GM12874 (cell line): ENCODE measurements at regions not wholly inside any gene's neighbourhood (a gene's known extent, or its start where the extent isn't known, plus 50 kb on each side); places are given as distances from the start of the nearest gene placed in this dataset.

Source experiments
- CTCF ChIP-seq: IDR thresholded peaks from 2 replicates; pipeline ENCODE4 v1.5.1; 2011; ENCODE audit warnings: low read depth, mild to moderate bottlenecking, control low read depth, low read length, moderate library complexity; ENCODE audit not compliant: insufficient read depth

DNA sequence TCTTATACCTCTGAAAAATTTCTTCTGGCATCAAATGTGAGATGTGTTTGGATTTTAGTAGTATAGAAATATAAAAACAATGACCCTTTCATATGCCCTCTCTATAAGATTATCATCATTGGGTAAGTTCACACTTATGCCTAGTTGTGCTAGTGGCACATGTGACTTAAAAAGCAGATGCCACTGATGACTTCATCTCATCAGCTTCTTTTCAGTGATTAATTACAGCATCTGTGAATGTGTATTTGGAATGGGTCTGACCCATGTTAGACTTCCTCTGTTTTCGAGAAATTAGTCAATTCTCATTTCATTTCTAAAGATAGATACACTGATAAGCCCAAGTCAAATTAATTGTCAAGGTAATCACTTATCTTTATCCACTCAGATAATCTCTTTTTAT is 698.7 kb downstream of the GABRG1 start:
- no peak for TF ChIP-seq CTCF

GRCh38 chr4:45423896-45424295 is 697.5 kb upstream of the GNPDA2 start:
- no peak for TF ChIP-seq CTCF

DNA sequence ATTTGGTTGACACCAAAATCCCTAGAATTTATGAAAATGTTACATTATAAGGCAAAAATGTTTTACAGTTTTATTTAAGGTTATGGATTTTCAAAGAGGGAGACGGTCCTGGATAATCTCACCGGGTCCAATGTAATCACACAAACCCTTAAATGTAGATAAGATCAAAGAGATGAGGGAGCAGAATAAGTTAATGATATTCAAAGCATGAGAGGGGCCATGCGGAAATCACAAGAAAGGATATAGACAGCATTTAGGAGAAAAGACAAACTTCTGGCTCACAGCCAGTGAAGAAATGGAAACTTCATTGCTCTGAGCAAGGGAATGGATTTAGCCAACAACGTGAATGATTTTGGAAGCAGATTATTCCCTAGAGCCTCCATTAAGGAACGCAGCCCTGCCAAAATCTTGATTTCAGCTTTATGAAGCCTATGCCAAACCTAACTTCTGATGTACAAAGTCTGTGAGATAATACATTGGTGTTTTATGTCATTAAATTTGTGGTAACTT is 684.4 kb upstream of the GNPDA2 start:
- no peak for TF ChIP-seq CTCF

- no peak for TF ChIP-seq CTCF
Measured at GRCh38 chr4:45409536-45409935, 683.2 kb upstream of the GNPDA2 start.

DNA sequence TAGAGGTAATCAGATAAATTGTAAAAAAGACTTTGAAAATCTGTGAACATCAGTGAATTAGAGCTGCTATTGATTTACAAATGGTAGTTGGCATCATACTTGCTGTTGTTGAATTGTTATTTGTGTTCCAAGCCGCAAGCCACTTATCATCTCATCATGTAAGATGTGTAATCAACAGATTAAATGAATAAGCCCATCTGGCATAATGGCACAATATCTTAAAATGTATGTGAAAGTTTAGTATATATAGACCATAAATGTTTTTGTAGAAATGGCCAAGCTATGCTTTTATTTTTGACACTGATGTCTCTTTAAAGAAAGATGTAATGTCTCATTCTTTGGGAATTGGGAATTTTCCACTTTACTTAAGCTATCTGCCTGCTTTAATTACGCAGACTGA is 682.6 kb upstream of the GNPDA2 start:
- no peak for TF ChIP-seq CTCF

DNA sequence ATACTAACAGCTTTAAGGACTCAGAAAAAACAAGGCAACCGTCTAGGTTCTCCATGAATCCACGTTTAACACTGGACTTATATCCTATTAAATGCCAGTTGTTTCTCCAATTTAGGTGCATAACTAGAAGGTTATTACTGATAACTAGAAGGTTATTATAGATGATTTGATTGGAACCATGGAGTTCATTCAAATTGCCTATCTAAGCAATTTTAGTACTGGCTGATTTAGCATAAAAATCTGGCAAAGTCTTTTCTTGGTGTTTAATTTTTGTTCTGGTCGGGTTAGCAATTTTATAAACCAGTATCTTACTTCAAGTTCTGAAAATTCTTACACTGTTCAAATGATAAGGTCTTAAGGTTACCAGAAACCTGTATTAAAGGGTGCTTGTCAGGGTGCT is 672.8 kb upstream of the GNPDA2 start:
- no peak for TF ChIP-seq CTCF

DNA sequence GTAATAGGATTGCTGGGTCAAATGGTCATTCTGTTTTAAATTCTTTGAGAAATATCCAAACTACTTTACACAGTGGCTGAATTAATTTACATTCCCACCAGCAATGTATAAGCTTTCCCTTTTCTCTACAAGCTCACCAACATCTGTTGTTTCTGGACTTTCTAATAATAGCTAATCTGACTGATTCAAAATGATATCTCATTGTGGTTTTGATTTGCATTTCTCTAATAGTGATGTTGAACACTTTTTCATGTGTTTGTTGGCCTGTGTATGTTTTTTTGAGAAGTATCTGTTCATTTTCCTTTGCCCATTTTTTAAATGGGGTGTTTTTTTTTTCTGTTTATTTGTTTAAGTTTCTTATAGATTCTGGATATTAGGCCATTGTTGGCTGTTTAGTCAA is 659.0 kb upstream of the GNPDA2 start:
- no peak for TF ChIP-seq CTCF

- no peak for TF ChIP-seq CTCF
Measured at GRCh38 chr4:45370408-45370807, 644.1 kb upstream of the GNPDA2 start.
